CD4-positive, alpha-beta T cell treated with Interleukin-4 for 1 hour (primary cell): ENCODE measurements at regions not wholly inside any gene's neighbourhood (a gene's known extent, or its start where the extent isn't known, plus 50 kb on each side); places are given as distances from the start of the nearest gene placed in this dataset.
A peak's percentile ranks its signal among the peaks of the same experiment; 100 is the strongest.

Experiments used
- DNase-seq, 2 donors: peaks; one replicate each; pipeline ENCODE4 v3.0.0-alpha.2; 2020 to 2022

GRCh38 chr18:48488388-48488850 lies 50.4 kb upstream of the CTIF start:
- DNase-seq = no peak

GRCh38 chr18:48486754-48487153 lies 52.1 kb upstream of the CTIF start:
- DNase-seq = no peak

- no peak for DNase-seq
These were observed 52.9 kb upstream of the CTIF start for GRCh38 chr18:48485828-48486405.

GRCh38 chr18:48481092-48481491 lies 57.7 kb upstream of the CTIF start:
- no peak for DNase-seq

GRCh38 chr18:48479531-48479930 lies 59.3 kb upstream of the CTIF start:
- DNase-seq = no peak

GRCh38 chr18:48477348-48477747 lies 61.5 kb upstream of the CTIF start:
- no peak for DNase-seq

GRCh38 chr18:48476550-48476917 lies 62.3 kb upstream of the CTIF start:
- DNase-seq = no peak

- peak; percentile 23 to 48 for DNase-seq
These were observed 62.9 kb upstream of the CTIF start for GRCh38 chr18:48475635-48476549.

- DNase-seq = no peak
These were observed 64.6 kb upstream of the ZBTB7C start for GRCh38 chr18:48473816-48474215.

- no peak for DNase-seq
These were observed 63.4 kb upstream of the ZBTB7C start for GRCh38 chr18:48472610-48473009.

- DNase-seq = no peak
These were observed 61.4 kb upstream of the ZBTB7C start for GRCh38 chr18:48470484-48471180.

GRCh38 chr18:48468151-48468550 lies 59.0 kb upstream of the ZBTB7C start:
- DNase-seq = no peak

GRCh38 chr18:48467231-48467630 lies 58.0 kb upstream of the ZBTB7C start:
- no peak for DNase-seq

GRCh38 chr18:48462510-48462909 lies 53.3 kb upstream of the ZBTB7C start:
- DNase-seq = no peak

- DNase-seq = no peak
These were observed 51.9 kb upstream of the ZBTB7C start for GRCh38 chr18:48460929-48461583.

GRCh38 chr18:48459465-48459864 lies 50.3 kb upstream of the ZBTB7C start:
- DNase-seq = no peak

GRCh38 chr18:48459016-48459415 lies 49.8 kb upstream of the ZBTB7C start:
- DNase-seq = no peak
